ENCODE measurements at regions not wholly inside any gene's neighbourhood (a gene's known extent, or its start where the extent isn't known, plus 50 kb on each side); places are given as distances from the start of the nearest gene placed in this dataset.

DNA sequence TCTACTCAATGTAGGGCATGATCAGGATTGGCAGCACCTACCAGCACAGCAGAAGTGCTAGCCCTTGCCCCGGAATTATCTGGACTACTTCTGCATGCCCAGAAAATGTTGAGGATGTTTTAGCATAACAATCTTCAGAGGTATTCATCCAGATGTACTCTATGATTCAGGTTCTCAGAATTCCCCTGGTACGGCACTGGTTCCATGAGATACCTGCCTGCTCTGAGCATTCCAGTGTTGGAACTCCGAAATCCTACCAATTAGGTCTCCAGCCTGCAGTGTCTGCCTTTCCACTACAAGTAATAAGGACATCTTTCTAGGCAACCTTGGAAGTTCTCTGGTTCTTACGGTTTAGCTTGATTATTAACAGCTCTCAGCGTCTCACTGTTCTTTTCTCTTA is 554.5 kb downstream of the HACE1 start:
- no peak overlapping the region for H3K4ac ChIP-seq (replicated peaks; ENCODE audit: insufficient read length, low read depth, low read length)
- H3K4me1 ChIP-seq (replicated peaks in 1 of 4; ENCODE audit: control insufficient read depth in 3 of 4, insufficient read depth in 4 of 4, low read length in 3 of 4) = no peaks in the 10 kb centered on the region
- no peaks in the 10 kb centered on the region for H3K23me2 ChIP-seq (ENCODE audit: low read depth, low read length)
- 93% methylated on average over 5 of the region's 5 CpGs; no CpG with 5 or more reads in 1 of the 2 experiments for WGBS, 2 experiments (ENCODE audit: extremely low coverage in 1 of 2, insufficient coverage in 1 of 2, insufficient read length in 1 of 2, insufficient replicate concordance in 2 of 2, low coverage in 1 of 2, low lambda C conversion rate in 2 of 2, missing lambda C conversion rate in 1 of 2)
- CTCF ChIA-PET (ENCODE audit: partially characterized antibody) = interaction anchor here (1.6 kb wide), 1 partner anchor 21 kb away, joined by 4 read pairs; no protein-coding TSS in a partner anchor
- H2AK5ac ChIP-seq (ENCODE audit: low read depth, low read length) = no peak overlapping the region
- no peak overlapping the region for H2AFZ ChIP-seq (ENCODE audit: low read length)
- no peak for FAIRE-seq
- no peak for DNase-seq (ENCODE audit: low read depth in 1 of 2, low spot score in 2 of 2)
- H3K4me2 ChIP-seq (ENCODE audit: insufficient read depth in 1 of 2, low read depth in 2 of 2, low read length in 2 of 2) = no peak overlapping the region
- H3K14ac ChIP-seq (ENCODE audit: insufficient read length) = no peak overlapping the region
- no peaks in the 10 kb centered on the region for H3K79me2 ChIP-seq (ENCODE audit: control insufficient read depth in 1 of 2, insufficient read depth in 2 of 2, low read length in 2 of 2)
- H4K5ac ChIP-seq (ENCODE audit: insufficient read length, low read depth, low read length) = no peak overlapping the region
- no peaks in the 10 kb centered on the region for H4K20me1 ChIP-seq (replicated peaks in 1 of 2; ENCODE audit: control insufficient read depth in 1 of 2, insufficient read depth in 2 of 2, low read length in 2 of 2)
- no peak overlapping the region for H3K27ac ChIP-seq (ENCODE audit: low read depth, low read length)
- no peak overlapping the region for H4K91ac ChIP-seq (replicated peaks; ENCODE audit: insufficient read length, low read length)
- H2BK15ac ChIP-seq (ENCODE audit: low read length) = no peak overlapping the region
- H2BK120ac ChIP-seq (replicated peaks; ENCODE audit: low read depth, low read length) = no peak overlapping the region
- H3K9me3 ChIP-seq (ENCODE audit: insufficient read depth in 2 of 2, low read depth in 1 of 2, low read length in 1 of 2) = no peaks in the 10 kb centered on the region
- no peak overlapping the region for H3K56ac ChIP-seq (replicated peaks; ENCODE audit: insufficient read length, low read depth, low read length)
- no peaks in the 10 kb centered on the region for H3K36me3 ChIP-seq (ENCODE audit: control insufficient read depth in 2 of 4, insufficient read depth in 4 of 4, low read length in 3 of 4)
- H2BK20ac ChIP-seq (ENCODE audit: low read length) = no peak overlapping the region
- no peak overlapping the region for H3K4me3 ChIP-seq (ENCODE audit: extremely low read depth in 1 of 4, insufficient read depth in 2 of 4, low read depth in 3 of 4, low read length in 4 of 4)
- H2BK12ac ChIP-seq (ENCODE audit: low read depth, low read length) = no peak overlapping the region
- POLR2A ChIA-PET (ENCODE audit: partially characterized antibody) = no interaction called here
- H4K8ac ChIP-seq (ENCODE audit: extremely low read depth, insufficient read depth, low read length) = no peak overlapping the region
- H3K23ac ChIP-seq (ENCODE audit: insufficient read length) = no peak overlapping the region
- no peak overlapping the region for H3K9ac ChIP-seq (replicated peaks in 1 of 4; ENCODE audit: extremely low read depth in 1 of 4, low read depth in 3 of 4, low read length in 3 of 4)
- no peak overlapping the region for H2BK5ac ChIP-seq (ENCODE audit: low read depth, low read length)
- H3K27me3 ChIP-seq (replicated peaks in 1 of 4; ENCODE audit: control insufficient read depth in 3 of 4, extremely low read depth in 1 of 4, insufficient read depth in 3 of 4, low read length in 3 of 4) = no peaks in the 10 kb centered on the region
- H3K79me1 ChIP-seq (ENCODE audit: low read depth, low read length) = no peaks in the 10 kb centered on the region
- no peak overlapping the region for H3K18ac ChIP-seq (ENCODE audit: extremely low read depth, low read length)
- no peak for TF ChIP-seq KDM4A (IDR thresholded peaks at IDR 0.05; ENCODE audit: low read depth, low read length, severe bottlenecking)

Measured in H1 (cell line).